ENCODE measurements at regions not wholly inside any gene's neighbourhood (a gene's known extent, or its start where the extent isn't known, plus 50 kb on each side); places are given as distances from the start of the nearest gene placed in this dataset.

DNA sequence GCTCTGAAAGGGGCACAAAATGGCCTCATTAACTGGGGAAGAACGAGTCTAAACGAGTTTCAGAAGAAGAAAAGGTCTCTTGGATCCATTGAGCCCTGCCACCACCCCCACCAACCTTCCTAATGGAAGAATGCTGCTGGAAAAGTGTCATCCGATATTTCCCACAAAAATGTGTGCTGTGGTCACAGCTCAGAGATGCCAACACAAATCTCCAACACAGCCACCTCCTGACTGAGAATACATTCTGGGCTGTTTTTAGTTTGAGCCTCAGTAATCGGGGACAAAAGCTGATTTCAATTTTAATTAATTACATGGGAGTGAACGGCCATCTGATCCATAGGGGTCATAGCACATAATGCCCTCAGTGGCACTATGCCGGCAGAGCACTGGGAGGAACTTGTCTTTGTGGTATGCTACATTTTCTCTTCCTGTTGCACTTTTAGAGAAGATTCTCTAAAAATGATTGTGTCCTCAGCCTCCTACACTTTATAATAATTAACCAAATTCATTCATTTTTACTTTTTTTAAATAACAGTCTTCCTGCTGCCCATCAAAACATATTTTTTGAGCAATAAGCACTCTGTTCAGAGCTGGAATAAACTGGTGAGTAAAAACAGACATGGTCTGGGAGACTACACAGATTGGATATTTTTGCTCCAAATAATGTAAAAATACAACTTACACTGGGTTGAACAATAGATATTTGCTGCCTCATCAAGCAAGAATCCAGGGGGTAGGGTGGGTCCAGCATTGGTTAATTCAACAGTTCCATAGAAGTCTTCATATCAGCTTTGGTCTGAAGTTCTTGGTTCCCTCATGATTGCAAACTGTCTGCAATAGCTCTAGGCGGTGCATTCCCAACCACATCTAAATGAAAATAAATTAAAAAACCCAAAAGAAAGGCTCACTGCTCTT is 143.6 kb upstream of the TMEM170B start:
- H4K91ac ChIP-seq (ENCODE audit: low read depth, low read length): peak overlapping the region; percentile 28
- no peak overlapping the region for H2BK12ac ChIP-seq (ENCODE audit: low read length)
- no peak overlapping the region for H4K8ac ChIP-seq (ENCODE audit: low read depth, low read length)
- peak overlapping the region; percentile 22 for H3K14ac ChIP-seq (ENCODE audit: low read length)
- H2BK120ac ChIP-seq (ENCODE audit: insufficient read depth, low read length, poor library complexity): peak overlapping the region; percentile 15
- H3K36me3 ChIP-seq (ENCODE audit: control insufficient read depth in 1 of 2, insufficient read depth in 2 of 2, low read length in 2 of 2): no peaks in the 10 kb centered on the region
- no peak overlapping the region for H3K4me3 ChIP-seq (ENCODE audit: low read depth, low read length)
- peak in 1 of 2 donors; percentile 56 for DNase-seq
- H3K4me1 ChIP-seq (ENCODE audit: control insufficient read depth in 1 of 2, insufficient read depth in 2 of 2, low read length in 2 of 2): peaks cover 8 to 17% of the 10 kb centered on the region in 2 experiments
- no peak overlapping the region for H2AFZ ChIP-seq (ENCODE audit: insufficient read depth, low read length, poor library complexity)
- H2AK5ac ChIP-seq (ENCODE audit: low read length): no peak overlapping the region
- no peak overlapping the region for H3K23ac ChIP-seq (ENCODE audit: low read length)
- H3K27ac ChIP-seq (ENCODE audit: low read depth, low read length): no peak overlapping the region
- peaks cover 3% of the 10 kb centered on the region for H3K9me3 ChIP-seq (ENCODE audit: insufficient read depth, low read depth, low read length)
- H3K79me2 ChIP-seq (ENCODE audit: control insufficient read depth, insufficient read depth, low read length, poor library complexity): no peaks in the 10 kb centered on the region
- no peak overlapping the region for H4K12ac ChIP-seq (ENCODE audit: low read depth, low read length)
- peaks cover 4% of the 10 kb centered on the region for H3K79me1 ChIP-seq (ENCODE audit: low read length)
- no CpG with 5 or more reads among the region's 7 CpGs for WGBS (ENCODE audit: extremely low coverage, insufficient coverage, insufficient read length)
- H3K18ac ChIP-seq (ENCODE audit: low read length): no peak overlapping the region
- H3K27me3 ChIP-seq (ENCODE audit: insufficient read depth, low read length): no peaks in the 10 kb centered on the region
- no peak overlapping the region for H3K9ac ChIP-seq (ENCODE audit: low read length)
- H3K4ac ChIP-seq (ENCODE audit: low read depth, low read length): no peak overlapping the region
- H3K4me2 ChIP-seq (ENCODE audit: low read length): no peak overlapping the region
- H2BK5ac ChIP-seq (ENCODE audit: low read depth, low read length, poor library complexity): no peak overlapping the region

GRCh38 chr6:11392778-11393507 is 144.6 kb upstream of the TMEM170B start:
- Histone ChIP-seq H4K91ac (ENCODE audit: low read depth, low read length) (peak overlapping the region; percentile 11), H3K4ac (ENCODE audit: low read depth, low read length) (no peak overlapping the region), H3K4me1 (ENCODE audit: control insufficient read depth in 1 of 2, insufficient read depth in 2 of 2, low read length in 2 of 2) (peaks cover 8 to 17% of the 10 kb centered on the region in 2 experiments), H3K4me2 (ENCODE audit: low read length) (no peak overlapping the region), H3K14ac (ENCODE audit: low read length) (peak overlapping the region; percentile 52), H3K23ac (ENCODE audit: low read length) (no peak overlapping the region), H3K9me3 (ENCODE audit: insufficient read depth, low read depth, low read length) (peaks cover 3% of the 10 kb centered on the region), H3K36me3 (ENCODE audit: control insufficient read depth in 1 of 2, insufficient read depth in 2 of 2, low read length in 2 of 2) (no peaks in the 10 kb centered on the region), H3K18ac (ENCODE audit: low read length) (no peak overlapping the region), H2BK120ac (ENCODE audit: insufficient read depth, low read length, poor library complexity) (no peak overlapping the region), H3K27ac (ENCODE audit: low read depth, low read length) (no peak overlapping the region), H2BK12ac (ENCODE audit: low read length) (peak overlapping the region; percentile 15), H3K79me2 (ENCODE audit: control insufficient read depth, insufficient read depth, low read length, poor library complexity) (no peaks in the 10 kb centered on the region), H2AFZ (ENCODE audit: insufficient read depth, low read length, poor library complexity) (no peak overlapping the region), H3K27me3 (ENCODE audit: insufficient read depth, low read length) (no peaks in the 10 kb centered on the region), H3K9ac (ENCODE audit: low read length) (no peak overlapping the region), H2AK5ac (ENCODE audit: low read length) (peak overlapping the region; percentile 4), H2BK5ac (ENCODE audit: low read depth, low read length, poor library complexity) (peak overlapping the region; percentile 17), H4K8ac (ENCODE audit: low read depth, low read length) (no peak overlapping the region), H3K4me3 (ENCODE audit: low read depth, low read length) (no peak overlapping the region), H4K12ac (ENCODE audit: low read depth, low read length) (no peak overlapping the region), H3K79me1 (ENCODE audit: low read length) (peaks cover 6% of the 10 kb centered on the region)
- WGBS (ENCODE audit: extremely low coverage, insufficient coverage, insufficient read length): no CpG with 5 or more reads among the region's 11 CpGs
- DNase-seq: peak; percentile 88 to 94

DNA sequence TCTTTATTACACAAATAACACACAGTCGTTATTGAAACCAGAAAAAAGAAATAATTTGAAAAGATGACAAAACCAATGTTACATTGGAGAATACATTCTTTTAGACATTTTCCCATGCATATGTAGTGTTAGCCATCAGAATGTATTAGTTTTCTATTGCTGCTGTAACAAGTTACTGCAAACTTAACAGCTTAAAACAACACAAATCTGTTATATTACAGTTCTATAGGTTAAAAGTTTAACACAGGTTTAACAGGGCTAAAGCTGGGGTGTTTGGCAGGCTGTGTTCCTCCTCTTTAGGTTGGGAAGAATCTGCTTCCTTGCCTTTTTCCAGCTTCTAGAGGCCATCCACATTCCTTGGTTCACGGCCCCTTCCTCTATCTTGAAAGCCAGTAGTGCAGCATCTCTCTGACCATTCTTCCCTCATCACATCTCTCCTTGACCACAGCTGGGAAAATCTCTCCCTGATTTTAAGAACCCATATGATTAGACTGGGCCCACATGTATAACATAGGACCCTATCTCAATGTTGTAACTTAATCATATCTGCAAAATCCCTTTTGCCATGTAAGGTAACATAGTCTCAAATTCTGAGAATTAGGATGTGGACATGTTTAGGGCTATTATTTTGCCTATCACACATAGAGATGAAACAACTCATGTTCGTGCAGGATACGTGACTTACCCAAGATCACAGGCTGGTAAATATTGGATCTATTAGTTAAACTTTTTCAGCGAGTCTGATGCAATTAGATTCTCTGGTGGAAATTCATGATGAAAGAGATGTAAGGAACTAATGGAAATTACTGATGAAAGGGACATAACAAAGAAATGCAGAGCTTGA is 145.4 kb upstream of the TMEM170B start:
- H3K4me1 ChIP-seq (ENCODE audit: control insufficient read depth in 1 of 2, insufficient read depth in 2 of 2, low read length in 2 of 2): peaks cover 8 to 17% of the 10 kb centered on the region in 2 experiments
- DNase-seq: peak in 1 of 2 donors; percentile 37
- no peak overlapping the region for H4K12ac ChIP-seq (ENCODE audit: low read depth, low read length)
- H3K14ac ChIP-seq (ENCODE audit: low read length): no peak overlapping the region
- no peak overlapping the region for H3K4me3 ChIP-seq (ENCODE audit: low read depth, low read length)
- no peak overlapping the region for H4K8ac ChIP-seq (ENCODE audit: low read depth, low read length)
- no peak overlapping the region for H3K4ac ChIP-seq (ENCODE audit: low read depth, low read length)
- peak overlapping the region; percentile 84 for H2BK12ac ChIP-seq (ENCODE audit: low read length)
- H2BK5ac ChIP-seq (ENCODE audit: low read depth, low read length, poor library complexity): no peak overlapping the region
- H3K36me3 ChIP-seq (ENCODE audit: control insufficient read depth in 1 of 2, insufficient read depth in 2 of 2, low read length in 2 of 2): no peaks in the 10 kb centered on the region
- no peak overlapping the region for H3K23ac ChIP-seq (ENCODE audit: low read length)
- H2AFZ ChIP-seq (ENCODE audit: insufficient read depth, low read length, poor library complexity): no peak overlapping the region
- no peak overlapping the region for H2AK5ac ChIP-seq (ENCODE audit: low read length)
- no peak overlapping the region for H3K27ac ChIP-seq (ENCODE audit: low read depth, low read length)
- WGBS (ENCODE audit: extremely low coverage, insufficient coverage, insufficient read length): 100% methylated on average over 1 of the region's 5 CpGs
- H3K27me3 ChIP-seq (ENCODE audit: insufficient read depth, low read length): no peaks in the 10 kb centered on the region
- no peak overlapping the region for H4K91ac ChIP-seq (ENCODE audit: low read depth, low read length)
- peaks cover 6% of the 10 kb centered on the region for H3K79me1 ChIP-seq (ENCODE audit: low read length)
- peak overlapping the region; percentile 54 for H2BK120ac ChIP-seq (ENCODE audit: insufficient read depth, low read length, poor library complexity)
- H3K79me2 ChIP-seq (ENCODE audit: control insufficient read depth, insufficient read depth, low read length, poor library complexity): no peaks in the 10 kb centered on the region
- no peak overlapping the region for H3K4me2 ChIP-seq (ENCODE audit: low read length)
- no peak overlapping the region for H3K18ac ChIP-seq (ENCODE audit: low read length)
- peaks cover 1% of the 10 kb centered on the region for H3K9me3 ChIP-seq (ENCODE audit: insufficient read depth, low read depth, low read length)
- no peak overlapping the region for H3K9ac ChIP-seq (ENCODE audit: low read length)

GRCh38 chr6:11389977-11390376 is 147.6 kb upstream of the TMEM170B start:
- H3K4ac ChIP-seq (ENCODE audit: low read depth, low read length): no peak overlapping the region
- no peak overlapping the region for H3K4me3 ChIP-seq (ENCODE audit: low read depth, low read length)
- H3K9ac ChIP-seq (ENCODE audit: low read length): no peak overlapping the region
- H3K27ac ChIP-seq (ENCODE audit: low read depth, low read length): peak overlapping the region; percentile 76
- H4K12ac ChIP-seq (ENCODE audit: low read depth, low read length): no peak overlapping the region
- H4K8ac ChIP-seq (ENCODE audit: low read depth, low read length): no peak overlapping the region
- no peak overlapping the region for H3K14ac ChIP-seq (ENCODE audit: low read length)
- H2AFZ ChIP-seq (ENCODE audit: insufficient read depth, low read length, poor library complexity): no peak overlapping the region
- H3K79me2 ChIP-seq (ENCODE audit: control insufficient read depth, insufficient read depth, low read length, poor library complexity): no peaks in the 10 kb centered on the region
- peak overlapping the region; percentile 52 for H3K4me2 ChIP-seq (ENCODE audit: low read length)
- peaks cover 1% of the 10 kb centered on the region for H3K9me3 ChIP-seq (ENCODE audit: insufficient read depth, low read depth, low read length)
- DNase-seq: peak; percentile 85 to 98
- no peak overlapping the region for H4K91ac ChIP-seq (ENCODE audit: low read depth, low read length)
- H3K79me1 ChIP-seq (ENCODE audit: low read length): peaks cover 6% of the 10 kb centered on the region
- no CpG with 5 or more reads among the region's 7 CpGs for WGBS (ENCODE audit: extremely low coverage, insufficient coverage, insufficient read length)
- H3K18ac ChIP-seq (ENCODE audit: low read length): no peak overlapping the region
- no peak overlapping the region for H2BK120ac ChIP-seq (ENCODE audit: insufficient read depth, low read length, poor library complexity)
- no peaks in the 10 kb centered on the region for H3K36me3 ChIP-seq (ENCODE audit: control insufficient read depth in 1 of 2, insufficient read depth in 2 of 2, low read length in 2 of 2)
- H2BK12ac ChIP-seq (ENCODE audit: low read length): no peak overlapping the region
- no peak overlapping the region for H3K23ac ChIP-seq (ENCODE audit: low read length)
- no peaks in the 10 kb centered on the region for H3K27me3 ChIP-seq (ENCODE audit: insufficient read depth, low read length)
- no peak overlapping the region for H2BK5ac ChIP-seq (ENCODE audit: low read depth, low read length, poor library complexity)
- H2AK5ac ChIP-seq (ENCODE audit: low read length): no peak overlapping the region
- H3K4me1 ChIP-seq (ENCODE audit: control insufficient read depth in 1 of 2, insufficient read depth in 2 of 2, low read length in 2 of 2): peaks cover 8 to 17% of the 10 kb centered on the region in 2 experiments
